Chondrocyte (in vitro differentiated cells): ENCODE measurements at regions not wholly inside any gene's neighbourhood (a gene's known extent, or its start where the extent isn't known, plus 50 kb on each side); places are given as distances from the start of the nearest gene placed in this dataset.
"Not testable (repeated sequence)": the region's sequence is repeated elsewhere in the genome, so short reads cannot be mapped to it uniquely, and the experiment has no call there.

ENCODE experiments used
- DNase-seq: peaks from one replicate; pipeline ENCODE4 v3.0.0; 2021; ENCODE audit warnings: mixed read lengths, low spot score
- H3K27ac Mint-ChIP-seq: one replicate; pipeline ENCODE4 v1.8.0; 2021; ENCODE audit warnings: mild to moderate bottlenecking, moderate library complexity, mixed read lengths; ENCODE audit not compliant: unreplicated experiment
- H3K27me3 Mint-ChIP-seq: 2 replicates; pipeline ENCODE4 v1.8.0; 2021; ENCODE audit warnings: low read depth, mixed read lengths
- H3K36me3 Mint-ChIP-seq: 2 replicates; pipeline ENCODE4 v1.8.0; 2021; ENCODE audit warnings: low read depth, mixed read lengths
- H3K4me1 Mint-ChIP-seq: 2 replicates; pipeline ENCODE4 v1.8.0; 2021; ENCODE audit warnings: low read depth, mild to moderate bottlenecking, mixed read lengths
- H3K4me3 Mint-ChIP-seq: one replicate; pipeline ENCODE4 v1.8.0; 2021; ENCODE audit warnings: mild to moderate bottlenecking, moderate library complexity, mixed read lengths; ENCODE audit not compliant: unreplicated experiment
- H3K9me3 Mint-ChIP-seq: 2 replicates; pipeline ENCODE4 v1.8.0; 2021; ENCODE audit warnings: low read depth, mixed read lengths

DNA sequence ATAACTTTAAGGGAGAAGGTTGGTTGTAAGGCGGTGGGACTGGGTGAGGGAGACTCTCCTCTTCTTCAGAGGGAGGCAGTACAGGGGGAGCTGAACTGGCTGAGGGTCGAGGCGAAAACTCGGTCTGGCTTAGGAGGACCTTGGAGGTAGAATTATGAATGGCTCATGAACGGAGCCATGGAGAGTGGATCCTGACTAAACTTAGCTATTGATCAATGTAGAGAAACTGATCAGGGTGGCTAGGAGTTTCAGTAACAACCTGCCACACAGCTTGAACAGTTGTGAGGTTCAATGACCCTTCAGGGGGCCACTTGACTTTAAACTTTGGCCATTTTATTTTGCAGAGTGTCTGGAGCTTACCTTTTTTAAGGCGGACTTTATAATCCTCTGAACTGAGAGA is 117.2 kb downstream of the UNC93B1 start:
- not testable (repeated sequence) for H3K4me3 Mint-ChIP-seq, H3K4me1 Mint-ChIP-seq, H3K36me3 Mint-ChIP-seq, H3K27ac Mint-ChIP-seq, DNase-seq, H3K9me3 Mint-ChIP-seq
- H3K27me3 Mint-ChIP-seq, result peaks cover 66% of the 10 kb centered on the region

DNA sequence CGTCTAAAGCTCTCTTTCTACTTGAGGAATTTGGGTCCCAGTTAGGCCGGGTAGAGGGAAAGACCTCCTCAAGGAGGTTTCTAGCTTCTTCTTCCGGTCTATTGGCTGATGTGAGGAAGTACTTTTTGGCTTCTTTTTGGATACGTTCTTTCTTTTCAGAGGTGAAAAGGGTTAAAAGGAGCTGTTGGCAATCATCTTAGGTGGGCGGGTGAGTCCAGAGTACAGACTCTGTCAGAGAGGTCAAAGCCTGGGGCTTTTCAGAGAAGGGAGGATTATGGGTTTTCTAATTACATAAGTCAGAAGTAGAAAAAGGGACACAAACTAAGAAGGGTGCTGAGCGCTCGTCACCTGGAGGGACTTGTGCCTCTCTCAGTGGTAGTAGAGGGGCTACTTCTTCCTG is 117.7 kb downstream of the UNC93B1 start:
- DNase-seq, H3K36me3 Mint-ChIP-seq, H3K27ac Mint-ChIP-seq, H3K4me1 Mint-ChIP-seq, H3K9me3 Mint-ChIP-seq, H3K4me3 Mint-ChIP-seq: not testable (repeated sequence)
- peaks cover 66% of the 10 kb centered on the region for H3K27me3 Mint-ChIP-seq

- not testable (repeated sequence) for H3K27ac Mint-ChIP-seq, H3K36me3 Mint-ChIP-seq, H3K4me3 Mint-ChIP-seq, DNase-seq, H3K9me3 Mint-ChIP-seq, H3K4me1 Mint-ChIP-seq
- peaks cover 66% of the 10 kb centered on the region for H3K27me3 Mint-ChIP-seq
These were observed 118.3 kb downstream of the UNC93B1 start for GRCh38 chr11:67885574-67885973.

DNA sequence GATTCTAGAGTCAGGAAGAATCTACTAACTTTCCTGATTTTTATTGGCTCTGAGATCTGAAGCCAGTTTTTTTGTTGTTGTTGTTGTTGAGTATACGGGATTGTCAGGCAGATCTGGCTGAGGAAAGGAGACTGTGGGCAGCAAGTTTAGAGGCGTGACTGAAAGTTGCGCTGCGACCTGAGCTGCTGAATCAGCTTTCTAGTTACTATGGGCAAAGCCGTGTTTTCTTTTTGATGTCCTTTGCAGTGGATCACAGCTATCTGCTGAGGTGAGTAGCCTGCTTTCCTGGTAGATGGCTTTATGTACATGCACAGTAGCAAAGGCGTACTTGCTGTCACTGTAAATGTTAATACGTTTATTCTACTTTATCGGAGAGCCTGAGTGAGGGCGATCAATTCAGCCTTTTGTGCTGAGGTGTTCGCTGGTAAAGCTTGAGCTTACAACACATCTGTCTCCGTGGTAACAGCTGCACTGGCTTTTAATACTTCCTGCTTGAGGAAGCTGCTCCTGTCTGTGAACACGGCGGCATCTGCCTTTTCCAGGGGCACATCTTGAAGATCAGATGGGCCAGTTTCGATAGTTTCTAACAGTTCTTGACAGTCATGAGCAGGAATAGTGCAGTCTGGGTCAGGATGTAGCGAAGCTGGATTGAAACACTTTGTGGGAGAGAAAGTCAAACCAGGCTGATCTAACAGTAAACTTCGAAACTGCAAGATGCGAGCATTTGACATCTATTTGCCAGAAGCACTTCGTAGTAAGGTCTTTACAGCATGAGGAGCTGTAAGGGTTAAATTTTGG is 118.9 kb downstream of the UNC93B1 start:
- H3K9me3 Mint-ChIP-seq, DNase-seq, H3K36me3 Mint-ChIP-seq, H3K4me3 Mint-ChIP-seq, H3K4me1 Mint-ChIP-seq, H3K27ac Mint-ChIP-seq: not testable (repeated sequence)
- H3K27me3 Mint-ChIP-seq, result peaks cover 69% of the 10 kb centered on the region

DNA sequence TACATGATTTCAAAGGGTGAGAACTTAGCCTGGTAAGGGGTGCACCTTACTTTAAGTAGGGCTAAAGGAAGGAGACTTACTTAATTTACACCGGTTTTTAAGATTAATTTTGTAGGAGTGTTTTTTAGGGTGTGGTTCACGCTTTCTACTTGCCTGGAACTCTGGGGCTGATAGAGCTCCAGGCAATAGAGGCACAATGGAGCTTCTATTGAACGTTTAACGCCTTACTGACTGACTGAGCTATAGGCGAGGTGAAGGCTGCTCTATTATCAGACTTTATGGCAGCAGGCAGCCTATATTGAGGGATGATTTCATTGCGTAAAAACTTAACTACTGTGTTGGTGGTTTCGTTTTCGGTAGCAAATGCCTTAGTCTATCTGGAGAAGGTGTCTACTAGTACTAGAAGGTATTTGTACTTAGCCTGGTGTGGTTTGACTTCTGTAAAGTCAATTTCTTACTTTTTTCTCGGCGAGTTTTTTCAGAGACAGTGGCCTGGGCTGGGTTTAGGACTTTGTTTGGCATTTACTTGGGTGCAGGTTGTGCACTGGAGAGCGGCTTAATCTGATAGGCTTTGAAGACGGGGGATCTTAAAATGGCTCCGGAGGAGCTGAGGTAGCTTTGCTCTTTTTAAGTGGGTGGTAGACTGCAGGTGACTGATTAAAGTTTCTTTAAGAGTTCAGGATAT is 119.7 kb downstream of the UNC93B1 start:
- not testable (repeated sequence) for H3K4me1 Mint-ChIP-seq, H3K4me3 Mint-ChIP-seq, DNase-seq, H3K9me3 Mint-ChIP-seq, H3K27ac Mint-ChIP-seq, H3K36me3 Mint-ChIP-seq
- H3K27me3 Mint-ChIP-seq, result peaks cover 66% of the 10 kb centered on the region

DNA sequence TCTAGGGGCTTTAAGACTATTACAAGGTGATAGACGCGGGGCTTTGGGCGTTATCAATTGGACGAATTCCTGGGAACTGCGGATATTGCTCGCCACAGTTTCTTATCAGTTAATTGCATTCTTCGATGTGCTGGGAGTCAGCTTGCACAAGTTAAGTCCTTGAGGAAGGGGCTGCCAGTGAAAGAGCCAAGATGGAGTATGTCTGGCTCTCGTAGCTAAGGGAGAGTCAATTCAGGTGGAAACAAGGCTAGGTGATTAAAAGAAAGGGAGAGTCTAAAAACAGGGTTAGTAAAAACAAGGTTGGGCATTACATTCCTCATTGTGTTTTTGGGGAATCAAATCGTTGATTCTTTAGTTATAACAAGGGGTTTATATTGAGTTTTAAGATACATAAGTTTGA is 121.6 kb downstream of the UNC93B1 start:
- not testable (repeated sequence) for H3K4me1 Mint-ChIP-seq, H3K9me3 Mint-ChIP-seq, H3K27ac Mint-ChIP-seq, H3K4me3 Mint-ChIP-seq, H3K36me3 Mint-ChIP-seq, DNase-seq
- peaks cover 57% of the 10 kb centered on the region for H3K27me3 Mint-ChIP-seq

GRCh38 chr11:67881836-67882235 is 122.1 kb downstream of the UNC93B1 start:
- H3K36me3 Mint-ChIP-seq, H3K4me1 Mint-ChIP-seq, H3K9me3 Mint-ChIP-seq, H3K27ac Mint-ChIP-seq, H3K4me3 Mint-ChIP-seq, DNase-seq: not testable (repeated sequence)
- peaks cover 53% of the 10 kb centered on the region for H3K27me3 Mint-ChIP-seq

- not testable (repeated sequence) for H3K4me3 Mint-ChIP-seq, H3K27ac Mint-ChIP-seq, H3K36me3 Mint-ChIP-seq, H3K4me1 Mint-ChIP-seq, H3K9me3 Mint-ChIP-seq, DNase-seq
- H3K27me3 Mint-ChIP-seq, result peaks cover 48% of the 10 kb centered on the region
These were observed 123.2 kb downstream of the UNC93B1 start for GRCh38 chr11:67880594-67881196.

GRCh38 chr11:67878666-67879065 is 125.2 kb downstream of the UNC93B1 start:
- H3K4me1 Mint-ChIP-seq, H3K4me3 Mint-ChIP-seq, DNase-seq, H3K36me3 Mint-ChIP-seq, H3K27ac Mint-ChIP-seq, H3K9me3 Mint-ChIP-seq: not testable (repeated sequence)
- H3K27me3 Mint-ChIP-seq, result peaks cover 38% of the 10 kb centered on the region

DNA sequence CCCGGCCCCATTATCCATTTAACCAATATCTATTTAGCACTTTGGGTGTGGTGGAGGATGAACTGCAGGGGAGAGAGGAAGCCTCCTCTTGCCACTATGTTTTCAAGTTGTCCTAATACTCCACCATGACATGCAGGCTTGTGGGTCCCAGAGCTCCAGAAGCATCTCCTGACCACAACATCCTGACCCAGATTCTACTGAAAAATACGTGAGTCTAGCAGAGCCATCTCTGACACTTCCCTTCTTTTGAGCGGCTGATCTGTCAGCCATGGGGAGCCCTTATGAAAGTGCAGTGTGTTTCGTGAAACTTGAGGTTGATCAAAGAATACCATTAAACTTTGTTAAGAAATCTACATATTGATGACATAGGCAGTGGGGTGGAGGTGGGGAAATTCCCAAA is 126.6 kb downstream of the UNC93B1 start:
- H3K4me3 Mint-ChIP-seq, H3K4me1 Mint-ChIP-seq, H3K36me3 Mint-ChIP-seq, H3K27ac Mint-ChIP-seq, H3K9me3 Mint-ChIP-seq, DNase-seq: not testable (repeated sequence)
- H3K27me3 Mint-ChIP-seq, result peaks cover 30% of the 10 kb centered on the region

DNA sequence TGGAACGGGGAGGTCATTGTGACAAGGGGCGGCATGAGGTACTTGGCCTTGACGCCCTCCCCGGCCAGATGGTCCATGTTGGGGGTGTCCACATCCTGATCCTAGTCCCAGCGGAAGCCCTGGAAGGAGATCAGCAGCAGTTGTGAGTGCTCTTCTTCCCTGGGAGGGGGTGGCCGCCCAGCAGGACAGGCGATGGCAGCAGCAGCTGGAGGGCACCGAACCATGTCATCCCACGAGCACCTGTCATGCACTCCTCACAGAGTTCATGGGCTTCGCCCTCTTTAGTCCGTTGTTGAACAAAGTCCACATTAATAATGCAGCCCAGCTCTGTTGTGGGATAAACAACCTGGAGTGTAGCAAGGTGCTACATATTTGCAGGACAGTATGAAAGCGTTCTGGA is 130.7 kb downstream of the UNC93B1 start:
- not testable (repeated sequence) for H3K4me1 Mint-ChIP-seq, H3K9me3 Mint-ChIP-seq, H3K36me3 Mint-ChIP-seq, H3K4me3 Mint-ChIP-seq, DNase-seq, H3K27ac Mint-ChIP-seq
- peaks cover 35% of the 10 kb centered on the region for H3K27me3 Mint-ChIP-seq

GRCh38 chr11:67871168-67871567 is 132.7 kb downstream of the UNC93B1 start:
- not testable (repeated sequence) for H3K4me1 Mint-ChIP-seq, H3K9me3 Mint-ChIP-seq, H3K4me3 Mint-ChIP-seq, H3K36me3 Mint-ChIP-seq, DNase-seq, H3K27ac Mint-ChIP-seq
- H3K27me3 Mint-ChIP-seq, result peaks cover 40% of the 10 kb centered on the region

DNA sequence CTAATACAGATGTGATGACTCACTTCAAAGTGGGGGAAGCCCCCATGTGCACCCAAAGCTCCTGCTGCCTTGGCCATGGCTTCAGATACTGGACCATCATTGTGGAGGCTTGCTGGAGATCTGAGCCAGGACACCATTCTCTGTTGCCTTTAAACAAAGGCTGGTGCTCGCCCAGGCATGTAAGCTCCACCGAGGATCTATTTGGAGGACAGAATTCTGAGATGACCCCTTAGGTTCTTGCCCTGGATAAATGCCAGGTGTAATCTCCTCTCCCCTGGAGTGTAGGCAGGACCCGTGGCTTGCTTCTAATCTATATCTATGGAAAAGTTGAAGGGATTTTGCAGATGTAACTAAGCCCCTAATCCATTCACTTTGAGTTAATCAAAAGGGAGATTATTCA is 141.0 kb downstream of the UNC93B1 start:
- H3K4me1 Mint-ChIP-seq, H3K4me3 Mint-ChIP-seq, H3K9me3 Mint-ChIP-seq, DNase-seq, H3K27ac Mint-ChIP-seq, H3K36me3 Mint-ChIP-seq: not testable (repeated sequence)
- peaks cover 30% of the 10 kb centered on the region for H3K27me3 Mint-ChIP-seq
